Body of pancreas (tissue), 4 donors: ENCODE measurements at regions not wholly inside any gene's neighbourhood (a gene's known extent, or its start where the extent isn't known, plus 50 kb on each side); places are given as distances from the start of the nearest gene placed in this dataset.

ENCODE experiments used
- POLR2A ChIP-seq, 3 donors: fragments of 450-650 bp; IDR thresholded peaks; one replicate each; pipeline ENCODE4 v1.6.1; 2016; ENCODE audit warnings: antibody characterized with exemption in 3 of 3, mild to moderate bottlenecking in 2 of 3
- TF ChIP-seq, protein P1 (sequence below), 7 experiments: fragments of 450-650 bp in 4 of 7; fragments of 200-600 bp in 3 of 7; sonication (generic) in 3 of 7; IDR thresholded peaks; one replicate each; pipeline ENCODE4 v1.5.1; 2016 to 2019; ENCODE audit warnings: antibody characterized with exemption in 7 of 7

GRCh38 chr14:101233021-101233366, 328.3 kb upstream of the DIO3 start:
- TF ChIP-seq POLR2A (IDR thresholded peaks at IDR 0.05): no peak
- TF ChIP-seq, protein P1, sequence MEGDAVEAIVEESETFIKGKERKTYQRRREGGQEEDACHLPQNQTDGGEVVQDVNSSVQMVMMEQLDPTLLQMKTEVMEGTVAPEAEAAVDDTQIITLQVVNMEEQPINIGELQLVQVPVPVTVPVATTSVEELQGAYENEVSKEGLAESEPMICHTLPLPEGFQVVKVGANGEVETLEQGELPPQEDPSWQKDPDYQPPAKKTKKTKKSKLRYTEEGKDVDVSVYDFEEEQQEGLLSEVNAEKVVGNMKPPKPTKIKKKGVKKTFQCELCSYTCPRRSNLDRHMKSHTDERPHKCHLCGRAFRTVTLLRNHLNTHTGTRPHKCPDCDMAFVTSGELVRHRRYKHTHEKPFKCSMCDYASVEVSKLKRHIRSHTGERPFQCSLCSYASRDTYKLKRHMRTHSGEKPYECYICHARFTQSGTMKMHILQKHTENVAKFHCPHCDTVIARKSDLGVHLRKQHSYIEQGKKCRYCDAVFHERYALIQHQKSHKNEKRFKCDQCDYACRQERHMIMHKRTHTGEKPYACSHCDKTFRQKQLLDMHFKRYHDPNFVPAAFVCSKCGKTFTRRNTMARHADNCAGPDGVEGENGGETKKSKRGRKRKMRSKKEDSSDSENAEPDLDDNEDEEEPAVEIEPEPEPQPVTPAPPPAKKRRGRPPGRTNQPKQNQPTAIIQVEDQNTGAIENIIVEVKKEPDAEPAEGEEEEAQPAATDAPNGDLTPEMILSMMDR (IDR thresholded peaks at IDR 0.05): no peak
